ENCODE measurements at regions not wholly inside any gene's neighbourhood (a gene's known extent, or its start where the extent isn't known, plus 50 kb on each side); places are given as distances from the start of the nearest gene placed in this dataset.

DNA sequence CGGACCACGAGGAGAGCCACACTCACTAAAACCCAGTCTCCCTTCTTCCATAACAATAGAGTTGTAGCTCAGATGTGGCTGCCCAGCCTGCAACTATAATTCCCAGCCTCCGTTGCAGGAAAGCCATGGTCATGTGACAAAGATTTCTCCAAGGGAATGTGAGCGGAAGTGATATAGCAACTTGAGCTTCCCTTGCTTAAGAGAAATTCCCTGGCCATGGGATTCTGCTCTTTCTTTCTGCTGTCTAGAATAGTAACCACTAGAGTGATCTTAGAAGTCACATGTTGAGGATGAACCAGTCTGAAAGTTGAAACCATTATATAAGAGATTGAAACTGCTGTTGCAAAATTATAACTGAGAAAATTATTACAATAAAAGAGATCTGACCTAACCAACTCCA is 86.4 kb upstream of the MED14 start:
- TF ChIP-seq, protein P1, sequence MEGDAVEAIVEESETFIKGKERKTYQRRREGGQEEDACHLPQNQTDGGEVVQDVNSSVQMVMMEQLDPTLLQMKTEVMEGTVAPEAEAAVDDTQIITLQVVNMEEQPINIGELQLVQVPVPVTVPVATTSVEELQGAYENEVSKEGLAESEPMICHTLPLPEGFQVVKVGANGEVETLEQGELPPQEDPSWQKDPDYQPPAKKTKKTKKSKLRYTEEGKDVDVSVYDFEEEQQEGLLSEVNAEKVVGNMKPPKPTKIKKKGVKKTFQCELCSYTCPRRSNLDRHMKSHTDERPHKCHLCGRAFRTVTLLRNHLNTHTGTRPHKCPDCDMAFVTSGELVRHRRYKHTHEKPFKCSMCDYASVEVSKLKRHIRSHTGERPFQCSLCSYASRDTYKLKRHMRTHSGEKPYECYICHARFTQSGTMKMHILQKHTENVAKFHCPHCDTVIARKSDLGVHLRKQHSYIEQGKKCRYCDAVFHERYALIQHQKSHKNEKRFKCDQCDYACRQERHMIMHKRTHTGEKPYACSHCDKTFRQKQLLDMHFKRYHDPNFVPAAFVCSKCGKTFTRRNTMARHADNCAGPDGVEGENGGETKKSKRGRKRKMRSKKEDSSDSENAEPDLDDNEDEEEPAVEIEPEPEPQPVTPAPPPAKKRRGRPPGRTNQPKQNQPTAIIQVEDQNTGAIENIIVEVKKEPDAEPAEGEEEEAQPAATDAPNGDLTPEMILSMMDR (IDR thresholded peaks at IDR 0.05) = no peak
- TF ChIP-seq POLR2A (IDR thresholded peaks at IDR 0.05; ENCODE audit: low read depth) = no peak
